ENCODE measurements at regions not wholly inside any gene's neighbourhood (a gene's known extent, or its start where the extent isn't known, plus 50 kb on each side); places are given as distances from the start of the nearest gene placed in this dataset.
"Not testable (repeated sequence)": the region's sequence is repeated elsewhere in the genome, so short reads cannot be mapped to it uniquely, and the experiment has no call there.

DNA sequence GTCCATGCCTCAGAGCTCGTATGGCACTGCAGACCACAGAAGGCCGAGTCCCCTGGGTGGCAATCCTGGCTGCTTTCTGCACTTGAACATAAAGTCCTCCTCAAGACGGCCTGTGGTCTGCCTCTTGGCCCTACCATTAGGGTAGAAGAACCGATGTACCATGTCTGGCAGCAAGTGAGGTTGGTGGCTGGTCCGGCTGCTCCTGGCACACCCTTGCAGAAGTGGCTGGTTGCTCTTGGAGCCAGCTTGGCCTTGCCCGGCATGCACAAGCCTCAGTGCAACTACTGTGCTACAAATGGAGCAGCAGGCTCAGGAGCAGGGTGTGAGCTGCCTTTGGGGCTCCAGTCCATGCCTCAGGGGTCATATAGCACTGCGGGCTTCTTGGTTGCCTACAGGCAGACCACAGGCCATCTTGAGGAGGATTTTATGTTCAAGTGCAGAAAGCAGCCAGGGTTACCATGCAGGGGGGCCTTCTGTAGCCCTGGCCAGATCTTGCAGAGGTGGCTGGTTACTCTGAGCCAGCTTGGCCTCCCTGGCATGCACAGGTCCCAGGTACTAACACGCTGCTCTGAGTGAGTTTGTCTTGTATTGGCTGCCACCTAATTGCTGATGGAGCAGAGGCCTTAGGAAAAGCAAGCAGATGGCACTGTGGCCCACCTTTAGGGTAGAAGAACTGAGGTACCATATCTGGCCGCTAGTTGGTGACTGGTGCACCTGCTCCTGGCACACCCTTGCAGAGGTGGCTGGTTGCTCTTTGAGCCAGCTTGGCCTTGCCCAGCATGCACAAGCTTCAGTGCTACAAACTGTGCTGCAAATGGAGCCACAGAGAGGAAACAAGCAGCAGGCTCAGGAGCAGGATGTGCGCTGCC, 106.4 kb downstream of the CCDC74A start:
- not testable (repeated sequence) for H3K9ac ChIP-seq (ENCODE audit: low read depth, low read length); DNase-seq; H3K36me3 ChIP-seq (ENCODE audit: insufficient read depth, low read length); H3K4me3 ChIP-seq (ENCODE audit: low read depth in 1 of 2, low read length in 2 of 2); ATAC-seq (ENCODE audit: insufficient read depth, low read depth); H2AFZ ChIP-seq (ENCODE audit: low read depth, low read length); H3K27me3 ChIP-seq (ENCODE audit: insufficient read depth, low read length, poor library complexity); H3K4me1 ChIP-seq (ENCODE audit: insufficient read depth, low read length); H3K9me3 ChIP-seq (ENCODE audit: insufficient read depth, low read length, severe bottlenecking); H3K27ac ChIP-seq (ENCODE audit: low read length); H4K20me1 ChIP-seq (ENCODE audit: insufficient read depth, low read length); H3K4me2 ChIP-seq (ENCODE audit: insufficient read depth, low read length); H3K79me2 ChIP-seq (ENCODE audit: insufficient read depth, low read length)

DNA sequence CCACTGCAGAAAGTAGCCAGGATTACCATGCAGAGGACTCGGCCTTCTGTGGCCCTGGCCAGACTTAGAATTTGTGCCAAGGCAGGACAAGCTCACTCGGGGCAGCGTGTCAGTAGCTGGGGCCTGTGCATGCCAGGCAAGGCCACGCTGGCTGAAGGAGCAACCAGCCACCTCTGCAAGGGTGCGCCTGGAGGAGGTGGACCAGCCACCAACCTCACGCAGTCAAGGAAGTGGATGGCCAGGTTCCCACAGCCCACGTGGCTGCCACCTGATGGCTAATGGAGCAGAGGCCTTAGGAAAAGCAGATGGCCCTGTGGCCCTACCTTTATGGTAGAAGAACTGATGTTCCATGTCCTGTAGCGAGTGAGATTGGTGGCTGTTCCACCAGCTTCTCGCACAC, 107.9 kb downstream of the CCDC74A start:
- ATAC-seq (ENCODE audit: insufficient read depth, low read depth) (no peak), DNase-seq (no peak)
- H3K4me1 ChIP-seq (ENCODE audit: insufficient read depth, low read length): no peaks in the 10 kb centered on the region
- H3K79me2 ChIP-seq (ENCODE audit: insufficient read depth, low read length): no peaks in the 10 kb centered on the region
- H4K20me1 ChIP-seq (ENCODE audit: insufficient read depth, low read length): no peaks in the 10 kb centered on the region
- H3K4me2 ChIP-seq (ENCODE audit: insufficient read depth, low read length): no peak overlapping the region
- no peak overlapping the region for H3K27ac ChIP-seq (ENCODE audit: low read length)
- H3K9ac ChIP-seq (ENCODE audit: low read depth, low read length): no peak overlapping the region
- no peaks in the 10 kb centered on the region for H3K36me3 ChIP-seq (ENCODE audit: insufficient read depth, low read length)
- H3K4me3 ChIP-seq (ENCODE audit: low read depth in 1 of 2, low read length in 2 of 2): no peak overlapping the region
- no peaks in the 10 kb centered on the region for H3K9me3 ChIP-seq (ENCODE audit: insufficient read depth, low read length, severe bottlenecking)
- no peak overlapping the region for H2AFZ ChIP-seq (ENCODE audit: low read depth, low read length)
- no peaks in the 10 kb centered on the region for H3K27me3 ChIP-seq (ENCODE audit: insufficient read depth, low read length, poor library complexity)
- TF ChIP-seq EZH2 (IDR thresholded peaks at IDR 0.05; ENCODE audit: borderline replicate concordance, low read depth, low read length, severe bottlenecking): no peak
- TF ChIP-seq, protein P1, sequence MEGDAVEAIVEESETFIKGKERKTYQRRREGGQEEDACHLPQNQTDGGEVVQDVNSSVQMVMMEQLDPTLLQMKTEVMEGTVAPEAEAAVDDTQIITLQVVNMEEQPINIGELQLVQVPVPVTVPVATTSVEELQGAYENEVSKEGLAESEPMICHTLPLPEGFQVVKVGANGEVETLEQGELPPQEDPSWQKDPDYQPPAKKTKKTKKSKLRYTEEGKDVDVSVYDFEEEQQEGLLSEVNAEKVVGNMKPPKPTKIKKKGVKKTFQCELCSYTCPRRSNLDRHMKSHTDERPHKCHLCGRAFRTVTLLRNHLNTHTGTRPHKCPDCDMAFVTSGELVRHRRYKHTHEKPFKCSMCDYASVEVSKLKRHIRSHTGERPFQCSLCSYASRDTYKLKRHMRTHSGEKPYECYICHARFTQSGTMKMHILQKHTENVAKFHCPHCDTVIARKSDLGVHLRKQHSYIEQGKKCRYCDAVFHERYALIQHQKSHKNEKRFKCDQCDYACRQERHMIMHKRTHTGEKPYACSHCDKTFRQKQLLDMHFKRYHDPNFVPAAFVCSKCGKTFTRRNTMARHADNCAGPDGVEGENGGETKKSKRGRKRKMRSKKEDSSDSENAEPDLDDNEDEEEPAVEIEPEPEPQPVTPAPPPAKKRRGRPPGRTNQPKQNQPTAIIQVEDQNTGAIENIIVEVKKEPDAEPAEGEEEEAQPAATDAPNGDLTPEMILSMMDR (IDR thresholded peaks at IDR 0.05; ENCODE audit: borderline replicate concordance, extremely low read depth, low read length, poor library complexity, severe bottlenecking): no peak

DNA sequence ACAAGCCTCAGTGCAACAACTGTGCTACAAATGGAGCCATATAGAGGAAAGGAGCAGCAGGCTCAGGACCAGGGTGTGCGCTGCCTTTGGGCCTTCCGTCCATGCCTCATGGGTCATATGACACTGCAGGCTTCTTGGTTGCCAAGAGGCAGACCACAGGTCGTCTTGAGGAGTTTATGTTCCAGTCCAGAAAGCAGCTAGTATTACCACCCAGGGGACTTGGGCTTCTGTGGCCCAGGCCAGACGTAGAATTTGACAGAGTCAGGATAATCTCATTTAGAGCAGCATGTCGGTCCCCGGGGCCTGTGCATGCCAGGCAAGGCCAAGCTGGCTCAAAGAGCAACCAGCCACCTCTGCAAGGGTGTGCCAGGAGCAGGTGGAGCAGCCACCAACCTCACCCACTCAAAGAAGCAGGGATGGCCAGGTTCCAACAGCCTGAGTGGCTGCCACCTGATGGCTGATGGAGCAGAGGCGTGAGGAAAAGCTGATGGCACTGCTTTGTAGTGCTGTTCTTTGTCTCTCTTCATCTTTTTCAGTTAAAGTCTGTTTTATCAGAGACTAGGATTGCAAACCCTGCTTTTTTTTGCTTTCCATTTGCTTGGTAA, 109.1 kb downstream of the CCDC74A start:
- H3K4me2 ChIP-seq (ENCODE audit: insufficient read depth, low read length); ATAC-seq (ENCODE audit: insufficient read depth, low read depth); DNase-seq; H3K36me3 ChIP-seq (ENCODE audit: insufficient read depth, low read length); H3K4me3 ChIP-seq (ENCODE audit: low read depth in 1 of 2, low read length in 2 of 2); H4K20me1 ChIP-seq (ENCODE audit: insufficient read depth, low read length); H3K9ac ChIP-seq (ENCODE audit: low read depth, low read length); H3K9me3 ChIP-seq (ENCODE audit: insufficient read depth, low read length, severe bottlenecking); H3K79me2 ChIP-seq (ENCODE audit: insufficient read depth, low read length); H3K27me3 ChIP-seq (ENCODE audit: insufficient read depth, low read length, poor library complexity); H3K27ac ChIP-seq (ENCODE audit: low read length); H2AFZ ChIP-seq (ENCODE audit: low read depth, low read length); H3K4me1 ChIP-seq (ENCODE audit: insufficient read depth, low read length): not testable (repeated sequence)

DNA sequence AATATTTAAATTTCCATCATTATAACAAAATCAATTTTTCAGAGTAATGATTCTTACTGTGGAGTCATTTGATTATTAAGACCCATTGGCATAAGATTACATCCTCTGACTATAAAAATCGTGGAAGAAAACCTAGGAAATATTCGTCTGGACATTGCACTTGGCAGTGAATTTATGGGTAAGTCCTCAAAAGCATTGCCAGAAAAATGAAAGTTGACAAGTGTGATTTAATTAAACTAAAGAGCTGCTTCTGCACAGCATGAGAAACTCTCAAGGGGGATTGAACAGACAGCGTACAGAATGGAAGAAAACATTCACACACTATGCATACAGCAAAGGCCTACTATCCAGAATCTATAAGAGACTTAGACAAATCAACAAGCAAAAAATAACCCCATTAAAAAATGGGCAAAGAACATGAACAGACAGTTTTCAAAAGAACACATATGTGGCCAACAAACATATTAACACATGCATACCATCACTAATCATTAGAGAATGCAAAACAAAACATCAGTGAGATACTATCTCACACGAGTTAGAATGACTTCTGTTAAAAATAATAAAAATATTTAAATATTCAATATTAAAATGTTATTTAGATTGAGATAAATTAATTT, 111.4 kb downstream of the CCDC74A start:
- H3K36me3 ChIP-seq (ENCODE audit: insufficient read depth, low read length); H3K4me1 ChIP-seq (ENCODE audit: insufficient read depth, low read length); H3K9me3 ChIP-seq (ENCODE audit: insufficient read depth, low read length, severe bottlenecking); H3K4me2 ChIP-seq (ENCODE audit: insufficient read depth, low read length); H3K4me3 ChIP-seq (ENCODE audit: low read depth in 1 of 2, low read length in 2 of 2); H4K20me1 ChIP-seq (ENCODE audit: insufficient read depth, low read length); H3K79me2 ChIP-seq (ENCODE audit: insufficient read depth, low read length); ATAC-seq (ENCODE audit: insufficient read depth, low read depth); DNase-seq; H2AFZ ChIP-seq (ENCODE audit: low read depth, low read length); H3K27ac ChIP-seq (ENCODE audit: low read length); H3K27me3 ChIP-seq (ENCODE audit: insufficient read depth, low read length, poor library complexity); H3K9ac ChIP-seq (ENCODE audit: low read depth, low read length): not testable (repeated sequence)

Data from DND-41 (cell line).